Activated effector memory CD4-positive, alpha-beta T cell treated with anti-CD3 and anti-CD28 coated beads, Interleukin-2, amount 50 U/mL, for 16 hours (primary cell): ENCODE measurements at regions not wholly inside any gene's neighbourhood (a gene's known extent, or its start where the extent isn't known, plus 50 kb on each side); places are given as distances from the start of the nearest gene placed in this dataset.
"Not testable (repeated sequence)": the region's sequence is repeated elsewhere in the genome, so short reads cannot be mapped to it uniquely, and the experiment has no call there.

ENCODE experiments used
- DNase-seq: peaks from one replicate; pipeline ENCODE4 v3.0.0-alpha.2; 2020

GRCh38 chr7:106562711-106563366, 98.1 kb downstream of the CCDC71L start:
- no peak for DNase-seq

GRCh38 chr7:106561666-106562411, 99.1 kb downstream of the CCDC71L start:
- no peak for DNase-seq

- no peak for DNase-seq
Observed at GRCh38 chr7:106561151-106561550, 99.8 kb downstream of the CCDC71L start.

GRCh38 chr7:106560482-106560881, 100.5 kb downstream of the CCDC71L start:
- DNase-seq = no peak

- not testable (repeated sequence) for DNase-seq
Observed at GRCh38 chr7:106556244-106556643, 104.7 kb downstream of the CCDC71L start.

GRCh38 chr7:106554623-106555022, 106.3 kb downstream of the CCDC71L start:
- DNase-seq = not testable (repeated sequence)

GRCh38 chr7:106553446-106553836, 107.5 kb downstream of the CCDC71L start:
- no peak for DNase-seq

GRCh38 chr7:106552645-106553445, 108.1 kb downstream of the CCDC71L start:
- DNase-seq = no peak

- DNase-seq = no peak
Observed at GRCh38 chr7:106551936-106552335, 109.0 kb downstream of the CCDC71L start.

- DNase-seq = no peak
Observed at GRCh38 chr7:106548491-106548890, 112.5 kb downstream of the CCDC71L start.

GRCh38 chr7:106545275-106545674, 115.7 kb downstream of the CCDC71L start:
- DNase-seq = no peak

GRCh38 chr7:106543221-106543757, 117.7 kb downstream of the CCDC71L start:
- no peak for DNase-seq

- DNase-seq = peak; percentile 69
Observed at GRCh38 chr7:106542550-106543220, 118.3 kb downstream of the CCDC71L start.

- no peak for DNase-seq
Observed at GRCh38 chr7:106538638-106539037, 122.3 kb downstream of the CCDC71L start.

GRCh38 chr7:106537119-106537518, 123.8 kb downstream of the CCDC71L start:
- DNase-seq = no peak

GRCh38 chr7:106536079-106536478, 124.9 kb downstream of the CCDC71L start:
- DNase-seq = no peak

- DNase-seq = no peak
Observed at GRCh38 chr7:106535234-106535932, 125.6 kb downstream of the CCDC71L start.

- no peak for DNase-seq
Observed at GRCh38 chr7:106534271-106534846, 126.6 kb downstream of the CCDC71L start.

GRCh38 chr7:106530183-106530582, 130.8 kb downstream of the CCDC71L start:
- DNase-seq = not testable (repeated sequence)

- not testable (repeated sequence) for DNase-seq
Observed at GRCh38 chr7:106526617-106527016, 134.3 kb downstream of the CCDC71L start.

GRCh38 chr7:106524690-106525059, 136.3 kb downstream of the CCDC71L start:
- no peak for DNase-seq

- DNase-seq = no peak
Observed at GRCh38 chr7:106523482-106523881, 137.5 kb downstream of the CCDC71L start.
